Neuronal stem cell (in vitro differentiated cells): ENCODE measurements at regions not wholly inside any gene's neighbourhood (a gene's known extent, or its start where the extent isn't known, plus 50 kb on each side); places are given as distances from the start of the nearest gene placed in this dataset.
"Not testable (repeated sequence)": the region's sequence is repeated elsewhere in the genome, so short reads cannot be mapped to it uniquely, and the experiment has no call there.

Source experiments
- DNase-seq: peaks from one replicate; pipeline ENCODE4 v3.0.0-alpha.2; 2013; ENCODE audit warnings: low spot score
- H2AFZ ChIP-seq: one replicate; pipeline ENCODE4 v1.6.1; 2013; ENCODE audit warnings: mild to moderate bottlenecking, low read length, inconsistent platforms
- H2AK5ac ChIP-seq: 2 replicates; pipeline ENCODE4 v1.6.1; 2013; ENCODE audit warnings: low read depth, mild to moderate bottlenecking, inconsistent platforms, low read length, moderate library complexity, mixed read lengths
- H2BK120ac ChIP-seq: 2 replicates; pipeline ENCODE4 v1.6.1; 2013; ENCODE audit warnings: low read depth, mild to moderate bottlenecking, inconsistent platforms, low read length, moderate library complexity, mixed read lengths
- H2BK12ac ChIP-seq: one replicate; pipeline ENCODE4 v1.6.1; 2013; ENCODE audit warnings: low read length, inconsistent platforms
- H2BK15ac ChIP-seq: 2 replicates; pipeline ENCODE4 v1.6.1; 2013; ENCODE audit warnings: mild to moderate bottlenecking, low read length, inconsistent platforms, mixed read lengths
- H2BK5ac ChIP-seq: one replicate; pipeline ENCODE4 v1.6.1; 2013; ENCODE audit warnings: inconsistent platforms, mild to moderate bottlenecking, low read length, moderate library complexity
- H3K14ac ChIP-seq: one replicate; pipeline ENCODE4 v1.6.1; 2013; ENCODE audit warnings: low read length, inconsistent platforms
- H3K18ac ChIP-seq: 2 replicates; pipeline ENCODE4 v1.6.1; 2013; ENCODE audit warnings: low read length, inconsistent platforms
- H3K23ac ChIP-seq: 2 replicates; pipeline ENCODE4 v1.6.1; 2013; ENCODE audit warnings: low read depth, mild to moderate bottlenecking, mixed read lengths, low read length, inconsistent platforms; ENCODE audit not compliant: poor library complexity
- H3K27ac ChIP-seq: replicated peaks from 3 replicates; pipeline ENCODE4 v1.5.1; 2013; ENCODE audit warnings: low read length, inconsistent platforms
- H3K27me3 ChIP-seq, 3 experiments: 2 replicates each; pipeline ENCODE4 v1.6.1; 2013; ENCODE audit warnings: low read length in 3 of 3, mild to moderate bottlenecking in 2 of 3, inconsistent platforms in 1 of 3, low read depth in 1 of 3, mixed read lengths in 1 of 3, moderate library complexity in 1 of 3; ENCODE audit not compliant: control insufficient read depth in 3 of 3, insufficient read depth in 3 of 3
- H3K36me3 ChIP-seq, 2 donors: replicated peaks in 1 of 2; 2 replicates each; pipeline ENCODE4 v1.6.1; 2013; ENCODE audit warnings: low read length in 2 of 2; ENCODE audit not compliant: control insufficient read depth in 2 of 2, insufficient read depth in 2 of 2
- H3K4ac ChIP-seq: 2 replicates; pipeline ENCODE4 v1.6.1; 2013; ENCODE audit warnings: inconsistent platforms, mild to moderate bottlenecking, low read length, moderate library complexity
- H3K4me1 ChIP-seq, 2 donors: 1 replicate in 1 of 2; 2 replicates in 1 of 2; pipeline ENCODE4 v1.6.1; 2013; ENCODE audit warnings: low read length in 2 of 2, low read depth in 1 of 2; ENCODE audit not compliant: control insufficient read depth in 2 of 2, insufficient read depth in 1 of 2
- H3K4me2 ChIP-seq: one replicate; pipeline ENCODE4 v1.6.1; 2013; ENCODE audit warnings: mild to moderate bottlenecking, low read length, inconsistent platforms; ENCODE audit not compliant: insufficient read depth, poor library complexity, severe bottlenecking
- H3K4me3 ChIP-seq, 2 donors: 2 replicates each; pipeline ENCODE4 v1.5.1; 2013; ENCODE audit warnings: low read length in 2 of 2, mild to moderate bottlenecking in 2 of 2, inconsistent platforms in 1 of 2, moderate library complexity in 1 of 2
- H3K79me1 ChIP-seq: one replicate; pipeline ENCODE4 v1.6.1; 2013; ENCODE audit warnings: low read depth, mild to moderate bottlenecking, inconsistent platforms, low read length, moderate library complexity
- H3K9ac ChIP-seq: one replicate; pipeline ENCODE4 v1.6.1; 2013; ENCODE audit warnings: mild to moderate bottlenecking, low read depth, low read length, inconsistent platforms; ENCODE audit not compliant: poor library complexity
- H3K9me3 ChIP-seq, 2 donors: replicated peaks in 1 of 2; 2 replicates each; pipeline versions ENCODE3 to v1.6.1; 2013; ENCODE audit warnings: low read length in 2 of 2, mild to moderate bottlenecking in 2 of 2, inconsistent platforms in 1 of 2, low read depth in 1 of 2, mixed read lengths in 1 of 2, moderate library complexity in 1 of 2; ENCODE audit not compliant: control insufficient read depth in 2 of 2, insufficient read depth in 1 of 2
- H4K8ac ChIP-seq: one replicate; pipeline ENCODE4 v1.6.1; 2013; ENCODE audit warnings: low read depth, mild to moderate bottlenecking, inconsistent platforms, low read length, moderate library complexity
- H4K91ac ChIP-seq: one replicate; pipeline ENCODE4 v1.6.1; 2013; ENCODE audit warnings: low read length, low read depth, mild to moderate bottlenecking, inconsistent platforms; ENCODE audit not compliant: poor library complexity
- WGBS, 2 donors: extraction: QIAGEN DNeasy Blood & Tissue Kit; methylation state at CpG; one replicate each; pipeline ENCODE4 v1.1.7; 2013; ENCODE audit warnings: missing lambda C conversion rate in 2 of 2, mixed read lengths in 1 of 2; ENCODE audit not compliant: insufficient read length in 2 of 2, insufficient replicate concordance in 1 of 2; ENCODE audit errors: extremely low coverage in 2 of 2; 5-methylcytosine and 5-hydroxymethylcytosine counted together

GRCh38 chr7:68893411-68893810 lies 704.9 kb upstream of the AUTS2 start:
- no peak overlapping the region for H3K4ac ChIP-seq
- no peaks in the 10 kb centered on the region for H3K36me3 ChIP-seq
- H3K23ac ChIP-seq = no peak overlapping the region
- no peak overlapping the region for H2AFZ ChIP-seq
- H3K79me1 ChIP-seq = no peaks in the 10 kb centered on the region
- H3K4me3 ChIP-seq = no peak overlapping the region
- DNase-seq = no peak
- H4K91ac ChIP-seq = no peak overlapping the region
- no peak overlapping the region for H2BK120ac ChIP-seq
- H2BK12ac ChIP-seq = no peak overlapping the region
- H3K14ac ChIP-seq = no peak overlapping the region
- H4K8ac ChIP-seq = no peak overlapping the region
- no peaks in the 10 kb centered on the region for H3K9me3 ChIP-seq
- H2BK5ac ChIP-seq = no peak overlapping the region
- H3K9ac ChIP-seq = no peak overlapping the region
- H2AK5ac ChIP-seq = no peak overlapping the region
- H3K27ac ChIP-seq = no peak overlapping the region
- H3K18ac ChIP-seq = no peak overlapping the region
- H2BK15ac ChIP-seq = no peak overlapping the region
- WGBS, 2 donors = no CpG with 5 or more reads among the region's 4 CpGs
- H3K4me1 ChIP-seq = peaks cover 0 to 4% of the 10 kb centered on the region in 2 donors
- H3K4me2 ChIP-seq = no peak overlapping the region
- no peaks in the 10 kb centered on the region for H3K27me3 ChIP-seq

- H2BK5ac ChIP-seq, H2BK12ac ChIP-seq, H2AK5ac ChIP-seq, H4K8ac ChIP-seq, H3K14ac ChIP-seq, DNase-seq, H3K9ac ChIP-seq, H3K79me1 ChIP-seq, H3K4me2 ChIP-seq, H3K4ac ChIP-seq, H3K23ac ChIP-seq, H3K4me1 ChIP-seq, H2AFZ ChIP-seq, H3K18ac ChIP-seq, H3K27ac ChIP-seq, H4K91ac ChIP-seq, H3K36me3 ChIP-seq, H3K9me3 ChIP-seq, H2BK15ac ChIP-seq, H2BK120ac ChIP-seq, H3K27me3 ChIP-seq, H3K4me3 ChIP-seq: not testable (repeated sequence)
- WGBS, 2 donors = no CpG with 5 or more reads among the region's 6 CpGs
Measured at GRCh38 chr7:68899156-68899555, 699.1 kb upstream of the AUTS2 start.

GRCh38 chr7:68900096-68900495 lies 698.2 kb upstream of the AUTS2 start:
- Histone ChIP-seq H3K79me1 (no peaks in the 10 kb centered on the region), H3K4me1 (no peaks in the 10 kb centered on the region), H2BK12ac (no peak overlapping the region), H3K4ac (no peak overlapping the region), H2AK5ac (no peak overlapping the region), H2BK15ac (no peak overlapping the region), H3K27ac (no peak overlapping the region), H4K91ac (no peak overlapping the region), H3K9ac (no peak overlapping the region), H3K4me2 (no peak overlapping the region), H3K14ac (no peak overlapping the region), H2BK120ac (no peak overlapping the region), H3K4me3 (no peak overlapping the region), H3K9me3 (peaks cover 0 to 2% of the 10 kb centered on the region in 2 donors), H3K27me3 (no peaks in the 10 kb centered on the region), H3K18ac (no peak overlapping the region), H3K23ac (no peak overlapping the region), H2AFZ (no peak overlapping the region), H3K36me3 (no peaks in the 10 kb centered on the region), H2BK5ac (no peak overlapping the region), H4K8ac (no peak overlapping the region)
- DNase-seq = no peak
- no CpG with 5 or more reads among the region's 9 CpGs for WGBS, 2 donors

- Histone ChIP-seq H3K23ac (no peak overlapping the region), H3K4ac (no peak overlapping the region), H2BK5ac (no peak overlapping the region), H3K4me2 (no peak overlapping the region), H4K91ac (no peak overlapping the region), H3K4me3 (no peak overlapping the region), H3K18ac (no peak overlapping the region), H3K79me1 (no peaks in the 10 kb centered on the region), H3K14ac (no peak overlapping the region), H2AFZ (no peak overlapping the region), H2AK5ac (no peak overlapping the region), H2BK12ac (no peak overlapping the region), H4K8ac (no peak overlapping the region), H3K9me3 (peaks cover 0 to 2% of the 10 kb centered on the region in 2 donors), H3K36me3 (no peaks in the 10 kb centered on the region), H3K4me1 (no peaks in the 10 kb centered on the region), H2BK15ac (no peak overlapping the region), H3K9ac (no peak overlapping the region), H2BK120ac (no peak overlapping the region), H3K27me3 (no peaks in the 10 kb centered on the region), H3K27ac (no peak overlapping the region)
- DNase-seq = no peak
- no CpG with 5 or more reads among the region's 3 CpGs for WGBS, 2 donors
Measured at GRCh38 chr7:68904630-68905029, 693.6 kb upstream of the AUTS2 start.
